Fibroblast of gingiva (primary cell): ENCODE measurements at regions not wholly inside any gene's neighbourhood (a gene's known extent, or its start where the extent isn't known, plus 50 kb on each side); places are given as distances from the start of the nearest gene placed in this dataset.
A peak's percentile ranks its signal among the peaks of the same experiment; 100 is the strongest.

Experiments used
- DNase-seq: peaks from one replicate; pipeline ENCODE4 v3.0.0-alpha.2; 2011; ENCODE audit warnings: low read depth

- DNase-seq, result no peak
Observed at GRCh38 chr4:162640152-162640551, 476.4 kb upstream of the FSTL5 start.

- DNase-seq, result no peak
Observed at GRCh38 chr4:162634390-162634789, 470.6 kb upstream of the FSTL5 start.

- DNase-seq, result no peak
Observed at GRCh38 chr4:162622664-162623063, 458.9 kb upstream of the FSTL5 start.

DNA sequence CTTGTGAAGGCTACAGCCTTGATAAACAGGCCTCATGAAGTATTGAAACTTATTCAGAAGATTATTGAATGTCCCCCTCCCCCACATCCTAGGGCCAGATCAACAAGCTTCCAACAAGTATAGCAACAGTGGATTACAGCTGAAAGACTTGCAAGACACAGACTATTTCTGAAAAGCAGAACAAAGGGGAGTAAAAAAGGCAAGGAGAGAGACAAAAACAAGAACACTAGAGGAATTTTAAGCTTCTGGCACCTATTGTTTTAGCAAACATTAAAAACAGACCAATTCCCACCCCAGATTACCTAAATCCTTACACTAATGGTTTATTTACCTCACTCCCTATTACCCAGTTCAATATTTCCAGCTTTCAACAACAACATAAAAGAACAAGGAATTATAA, 446.3 kb upstream of the FSTL5 start:
- no peak for DNase-seq

GRCh38 chr4:162586266-162586665, 422.5 kb upstream of the FSTL5 start:
- DNase-seq, result no peak

DNA sequence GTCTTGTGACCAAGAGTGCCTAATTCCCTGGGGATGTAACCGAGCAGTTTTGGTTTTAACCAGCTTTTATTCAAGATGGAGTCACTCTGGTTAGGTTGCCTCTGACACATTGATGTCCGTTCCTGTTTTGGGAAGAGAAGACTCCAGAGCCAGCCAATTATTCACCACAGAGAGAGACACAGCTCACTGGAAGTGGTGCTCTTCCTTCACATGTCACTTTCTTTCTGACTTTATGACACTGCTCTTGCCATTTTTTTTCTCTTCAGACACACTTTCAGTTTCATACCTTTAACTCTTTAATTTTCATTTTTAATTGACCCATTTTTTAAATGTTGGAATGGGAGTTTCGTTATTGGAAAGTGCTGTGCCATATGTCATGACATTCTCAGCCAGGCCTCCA, 418.4 kb upstream of the FSTL5 start:
- DNase-seq, result no peak

DNA sequence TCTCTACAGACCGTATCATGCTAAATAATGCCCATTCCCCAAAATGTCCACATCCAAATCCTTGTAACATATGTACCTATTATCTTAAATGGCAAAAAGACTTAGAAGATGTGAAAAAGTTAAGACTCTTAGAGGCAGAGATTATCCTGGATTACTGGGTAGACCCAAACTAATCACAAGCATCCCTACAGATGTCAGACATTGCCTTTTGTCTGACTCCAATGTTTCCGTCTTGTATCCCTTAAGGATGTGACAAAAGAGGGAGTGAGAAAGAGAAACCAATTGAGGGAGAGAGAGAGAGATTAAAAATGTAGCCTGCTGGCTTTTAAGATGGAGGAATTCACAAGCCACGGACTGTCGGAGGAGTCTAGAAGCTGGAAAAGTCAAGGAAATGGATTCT, 401.9 kb upstream of the FSTL5 start:
- no peak for DNase-seq

DNA sequence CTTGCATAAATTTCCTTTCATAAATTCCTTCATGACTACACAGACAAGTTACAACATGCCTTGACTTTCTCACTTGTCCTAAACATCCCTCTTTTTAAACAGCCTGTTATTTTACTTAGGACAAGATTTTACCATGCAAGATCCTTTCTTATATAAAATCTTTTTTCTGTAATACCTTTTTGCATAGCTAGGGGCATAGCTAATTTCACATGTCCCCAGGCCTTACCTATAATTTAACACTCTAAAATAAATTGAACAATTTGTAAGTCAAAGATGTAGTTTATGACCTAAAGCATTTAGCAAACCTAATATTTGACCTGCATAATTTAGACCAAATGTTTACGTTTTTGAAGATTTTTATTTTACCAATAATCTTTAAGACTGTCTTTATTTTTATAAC, 396.3 kb upstream of the FSTL5 start:
- no peak for DNase-seq

DNA sequence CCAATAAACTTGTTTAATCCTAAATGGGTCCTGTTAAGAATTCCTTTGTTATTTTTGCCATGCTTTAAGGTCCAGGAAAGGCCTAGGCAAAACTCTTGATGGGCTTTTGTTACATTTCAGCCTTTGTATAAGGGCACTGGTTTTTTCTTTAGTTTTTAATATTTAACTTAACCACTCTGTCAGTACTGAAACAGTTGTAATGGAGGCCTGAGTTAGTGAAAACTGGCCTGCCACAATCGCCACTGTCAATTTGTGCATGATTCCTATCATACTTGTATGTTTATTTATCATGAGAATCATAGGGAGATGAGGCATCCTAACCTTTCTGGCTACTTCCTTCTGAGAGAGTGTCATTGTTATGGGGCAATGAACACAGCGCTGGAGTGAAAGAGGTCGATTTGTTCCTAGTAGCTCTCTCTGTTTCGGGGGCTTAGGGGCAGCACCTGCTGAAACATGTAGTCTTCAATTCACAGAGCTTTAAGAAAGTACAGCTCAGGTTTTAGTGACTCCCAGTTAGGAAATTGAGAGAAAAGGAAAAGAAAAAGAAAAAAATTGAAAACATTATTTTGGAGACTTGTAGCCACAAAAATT, 393.8 kb upstream of the FSTL5 start:
- DNase-seq, result no peak

DNA sequence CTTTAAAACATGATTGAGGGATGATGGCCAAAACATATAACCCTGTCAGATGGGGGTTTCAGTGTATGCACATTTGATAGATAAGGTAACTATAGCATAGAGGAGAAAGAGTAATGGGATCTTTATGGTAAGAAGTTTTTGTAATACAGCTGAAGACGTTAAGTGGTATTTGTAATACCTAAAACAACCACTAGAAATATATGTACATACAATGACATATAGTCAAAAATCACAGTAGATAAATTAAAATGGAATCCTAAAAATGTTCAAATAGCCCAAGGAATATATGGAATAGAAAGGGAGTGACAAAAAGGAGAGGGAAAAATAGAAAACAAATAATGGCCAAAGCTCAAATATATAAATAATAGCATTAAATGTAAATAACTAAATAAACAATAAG, 371.3 kb upstream of the FSTL5 start:
- no peak for DNase-seq

GRCh38 chr4:162523171-162523570, 359.4 kb upstream of the FSTL5 start:
- DNase-seq, result no peak

DNA sequence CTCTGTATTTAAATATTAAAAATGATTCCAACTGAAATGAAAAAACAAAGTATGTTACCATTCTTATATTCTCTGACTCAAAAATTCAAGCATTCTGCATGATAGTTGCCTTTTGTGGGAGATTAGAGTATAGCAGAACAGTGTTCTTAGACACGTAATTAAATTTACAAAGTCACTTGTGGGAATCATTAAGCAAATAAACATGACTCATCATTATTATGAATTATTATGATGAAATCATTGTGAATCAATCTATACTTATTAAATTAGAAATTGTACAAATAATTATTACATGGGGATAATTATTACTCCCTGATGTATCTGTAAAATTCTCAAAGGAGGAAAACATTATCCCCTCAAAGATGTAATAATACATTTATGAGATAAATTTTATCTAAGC, 358.9 kb upstream of the FSTL5 start:
- DNase-seq, result no peak

DNA sequence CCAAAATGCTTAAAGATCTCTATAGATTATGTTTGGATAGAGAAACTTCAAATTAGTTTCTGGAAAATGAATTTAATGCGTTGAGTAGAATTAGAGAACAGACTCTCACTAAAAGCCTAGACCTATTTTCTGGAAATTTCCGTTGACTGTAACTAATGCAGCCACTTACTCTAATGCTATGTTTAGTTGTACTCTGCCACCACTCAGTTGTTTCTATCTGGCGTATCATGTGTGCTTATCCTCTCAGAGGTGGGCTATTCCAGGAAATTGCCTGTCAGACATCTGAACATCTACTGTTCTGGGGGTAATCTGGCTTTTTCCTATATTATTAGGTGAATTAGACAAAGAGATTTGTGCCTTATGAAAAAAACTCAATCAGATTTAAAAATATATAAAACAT, 347.1 kb upstream of the FSTL5 start:
- no peak for DNase-seq

DNA sequence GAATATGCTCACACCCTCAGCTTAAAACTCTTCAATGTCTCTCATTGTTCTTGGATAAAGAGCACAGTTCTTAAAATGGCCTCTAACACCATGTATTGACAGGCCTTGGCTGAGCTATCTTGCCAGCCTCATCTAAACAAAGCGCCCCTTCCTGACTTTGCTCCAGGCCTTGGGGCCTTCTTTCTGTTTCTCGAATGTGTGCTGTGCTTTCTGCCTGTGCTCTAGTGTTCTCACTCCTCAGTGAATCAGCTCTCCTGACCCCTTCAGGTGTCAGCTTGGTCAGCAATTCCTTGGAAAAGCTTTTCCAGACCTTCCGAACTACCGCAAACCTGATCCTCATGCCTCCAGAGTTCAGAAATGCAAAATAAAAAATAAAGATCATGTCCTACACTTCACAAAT, 346.3 kb upstream of the FSTL5 start:
- DNase-seq, result no peak

DNA sequence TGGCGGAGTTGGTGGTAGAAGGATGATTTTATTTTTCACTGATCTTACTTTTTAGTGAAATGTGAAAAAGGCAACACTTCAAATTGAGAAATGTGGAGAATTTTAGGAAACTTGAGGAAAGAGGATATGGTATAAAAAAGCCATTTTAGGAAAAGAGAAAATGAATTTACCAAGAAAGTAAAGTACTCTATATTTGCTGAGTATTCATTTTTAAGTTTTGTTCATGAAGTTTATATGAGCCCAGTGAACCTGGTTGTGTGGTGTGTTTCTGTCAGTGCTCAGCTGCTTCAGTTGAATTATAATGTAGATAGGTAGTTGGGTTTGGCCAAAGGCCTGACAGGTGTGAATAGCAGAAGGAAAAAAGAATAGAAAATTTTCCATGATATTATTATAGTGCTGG, 345.5 kb upstream of the FSTL5 start:
- no peak for DNase-seq

DNA sequence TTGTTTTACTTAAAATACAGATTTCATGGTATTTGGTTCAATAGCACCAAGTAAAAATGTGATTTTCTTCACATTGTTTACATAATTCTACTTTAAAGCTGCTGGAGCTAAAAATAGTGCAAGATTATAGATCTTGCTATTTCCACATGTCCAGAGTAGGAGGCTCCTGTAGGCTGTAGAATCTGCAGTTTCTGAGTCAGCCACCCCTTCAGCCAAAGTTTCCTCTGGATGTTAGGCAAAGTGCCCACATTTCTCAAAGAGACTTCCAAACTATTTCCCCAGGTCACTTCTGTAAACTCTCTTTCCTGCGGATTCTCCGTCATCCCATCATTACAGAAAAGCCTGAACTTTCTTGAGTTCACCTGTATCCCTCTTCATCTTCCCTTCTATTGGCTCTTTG, 342.5 kb upstream of the FSTL5 start:
- DNase-seq, result no peak

GRCh38 chr4:162503868-162504267, 340.1 kb upstream of the FSTL5 start:
- no peak for DNase-seq

DNA sequence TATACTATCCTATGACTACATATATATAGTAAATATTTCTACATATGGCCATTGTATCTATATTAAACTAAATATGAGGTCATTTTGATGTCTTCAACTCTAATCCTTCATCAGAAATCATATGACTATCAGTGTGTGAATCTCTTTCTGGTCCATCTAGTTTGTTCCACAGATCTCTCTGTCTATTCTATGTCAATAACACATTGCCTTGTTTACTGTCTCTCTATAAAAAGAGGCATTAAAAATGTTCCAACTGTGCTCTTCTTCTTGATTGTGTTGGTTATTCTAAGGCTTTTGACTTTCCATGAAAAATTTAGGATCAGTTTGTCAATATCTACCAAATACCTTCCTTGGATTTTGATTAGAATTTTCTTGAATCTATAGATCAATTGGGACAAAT, 338.3 kb upstream of the FSTL5 start:
- no peak for DNase-seq

DNA sequence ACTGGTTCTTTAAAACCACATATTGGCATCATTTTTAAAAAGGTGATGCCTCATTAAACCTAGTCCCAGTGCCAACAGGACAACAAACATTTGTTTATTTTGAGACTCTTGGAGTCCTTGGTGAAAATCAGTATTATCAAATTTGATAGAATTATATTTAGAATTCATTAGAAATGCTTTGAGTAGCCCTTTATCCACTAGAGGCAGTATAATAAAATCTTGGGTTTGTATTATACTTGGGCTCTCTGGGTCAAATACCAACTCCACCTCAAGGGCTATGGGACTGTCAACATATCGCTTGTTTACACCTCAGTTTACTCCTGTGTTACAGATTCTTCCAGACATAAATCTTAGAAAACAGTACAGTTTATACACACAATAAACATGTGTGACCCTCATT, 335.7 kb upstream of the FSTL5 start:
- DNase-seq, result no peak

- DNase-seq, result no peak
Observed at GRCh38 chr4:162498168-162498567, 334.4 kb upstream of the FSTL5 start.

DNA sequence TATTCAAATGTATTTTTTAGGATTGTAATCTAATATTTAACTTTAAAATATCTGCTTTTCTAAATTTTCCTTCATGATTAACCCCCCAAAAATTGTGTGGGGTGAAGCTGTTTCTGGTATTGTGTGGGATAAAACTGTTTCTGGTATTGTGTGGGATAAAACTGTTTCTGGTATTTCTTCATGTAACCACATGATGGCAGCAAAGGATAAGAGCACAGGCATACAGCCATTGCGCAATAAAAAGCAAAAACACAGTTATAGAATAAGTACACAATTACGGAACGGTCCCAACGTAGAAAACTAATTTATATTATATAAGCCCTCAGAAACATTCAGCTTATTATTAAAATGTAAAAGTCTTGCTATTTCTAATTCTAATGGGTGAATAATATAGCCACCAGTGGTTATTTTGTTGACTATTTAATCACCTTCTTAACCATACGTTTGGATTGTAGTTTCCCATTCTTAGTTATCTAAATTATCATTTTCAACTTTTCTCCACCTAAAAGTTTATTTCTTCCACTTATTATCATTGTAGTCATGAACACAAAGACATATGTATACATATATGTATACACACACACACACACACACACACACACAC, 333.9 kb upstream of the FSTL5 start:
- peak; percentile 34 for DNase-seq

DNA sequence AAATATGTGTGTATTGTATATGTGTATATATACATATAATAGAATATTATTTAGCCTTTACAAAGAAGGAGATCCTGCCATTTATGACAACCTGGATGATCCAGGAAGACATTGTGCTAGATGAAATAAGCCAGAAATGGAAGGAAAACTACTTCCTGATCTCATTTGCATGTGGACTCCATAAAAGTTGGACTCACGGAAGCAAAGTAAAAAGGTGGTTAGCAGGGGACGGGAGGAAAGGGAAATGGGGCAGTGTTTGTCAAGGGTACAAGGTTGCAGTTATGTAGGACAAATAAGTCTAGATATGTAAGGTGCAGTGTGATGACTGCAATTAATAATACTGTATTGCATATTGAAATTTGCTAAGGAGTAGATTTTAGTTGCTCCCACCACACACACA, 331.1 kb upstream of the FSTL5 start:
- DNase-seq, result no peak

DNA sequence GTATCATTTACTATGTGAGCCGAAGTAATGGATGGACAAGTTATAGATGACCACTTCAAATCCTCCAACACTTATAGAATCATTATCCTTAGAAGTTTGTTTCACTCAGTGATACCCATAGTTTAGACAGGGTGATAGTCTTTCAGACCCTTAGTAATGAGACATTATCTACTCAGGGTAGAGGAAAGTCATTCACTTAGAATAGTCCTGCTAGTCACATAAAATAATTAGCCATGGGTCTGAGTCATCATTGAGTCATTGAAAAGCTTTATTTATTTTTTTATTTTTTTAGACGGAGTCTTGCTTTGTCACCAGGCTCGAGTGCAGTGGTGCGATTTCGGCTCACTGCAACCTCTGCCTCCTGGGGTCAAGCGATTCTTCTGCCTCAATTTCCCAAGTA, 321.7 kb upstream of the FSTL5 start:
- DNase-seq, result no peak

GRCh38 chr4:162475246-162475645, 311.4 kb upstream of the FSTL5 start:
- DNase-seq, result no peak

DNA sequence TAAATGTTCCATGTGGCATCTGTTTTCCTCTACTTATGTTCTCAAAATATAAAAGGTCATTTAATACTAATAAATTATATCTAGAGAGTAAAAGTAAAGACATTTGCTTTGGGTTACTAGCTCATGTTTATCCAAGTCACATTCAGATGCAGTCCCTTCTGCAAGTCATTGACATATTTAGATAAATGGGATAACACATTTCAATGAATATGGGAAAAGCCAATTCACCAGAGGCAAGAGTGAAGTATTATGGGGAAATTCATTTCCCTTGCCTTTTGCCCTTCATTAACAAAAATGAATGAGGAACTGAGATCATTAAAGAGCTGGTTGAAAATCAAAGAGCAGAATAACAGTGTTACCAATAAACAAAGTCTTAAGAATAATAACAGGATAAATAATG, 306.2 kb upstream of the FSTL5 start:
- DNase-seq, result no peak
